H9 (cell line): ENCODE measurements at regions not wholly inside any gene's neighbourhood (a gene's known extent, or its start where the extent isn't known, plus 50 kb on each side); places are given as distances from the start of the nearest gene placed in this dataset.

Experiments
- DNase-seq: peaks from one replicate; pipeline ENCODE4 v3.0.0-alpha.2; 2017
- H2AFZ ChIP-seq: one replicate; pipeline ENCODE4 v1.6.1; 2013; ENCODE audit warnings: mild to moderate bottlenecking, low read length, control low read depth, moderate library complexity
- H2AK5ac ChIP-seq: 2 replicates; pipeline ENCODE4 v1.6.1; 2013; ENCODE audit warnings: low read length, control low read depth, mixed read lengths; ENCODE audit not compliant: insufficient read length
- H2BK120ac ChIP-seq: one replicate; pipeline ENCODE4 v1.6.1; 2013; ENCODE audit warnings: low read depth, mild to moderate bottlenecking, low read length, control low read depth, inconsistent platforms; ENCODE audit not compliant: poor library complexity, severe bottlenecking
- H2BK12ac ChIP-seq: 2 replicates; pipeline ENCODE4 v1.6.1; 2013; ENCODE audit warnings: low read length, control low read depth, mixed read lengths, low read depth; ENCODE audit not compliant: insufficient read length
- H2BK15ac ChIP-seq: 2 replicates; pipeline ENCODE4 v1.6.1; 2013; ENCODE audit warnings: low read depth, low read length, control low read depth
- H2BK20ac ChIP-seq: one replicate; pipeline ENCODE4 v1.6.1; 2013; ENCODE audit warnings: low read depth, mild to moderate bottlenecking, low read length, control low read depth, inconsistent platforms; ENCODE audit not compliant: poor library complexity, severe bottlenecking
- H2BK5ac ChIP-seq: 2 replicates; pipeline ENCODE4 v1.6.1; 2013; ENCODE audit warnings: low read length, control low read depth, mixed read lengths; ENCODE audit not compliant: insufficient read length
- H3K14ac ChIP-seq: 2 replicates; pipeline ENCODE4 v1.6.1; 2013; ENCODE audit warnings: low read length, control low read depth; ENCODE audit not compliant: insufficient read depth
- H3K18ac ChIP-seq: 2 replicates; pipeline ENCODE4 v1.6.1; 2013; ENCODE audit warnings: low read depth, mild to moderate bottlenecking, mixed read lengths, low read length, control low read depth; ENCODE audit not compliant: insufficient read length
- H3K23ac ChIP-seq: 2 replicates; pipeline ENCODE4 v1.6.1; 2013; ENCODE audit warnings: low read length, control low read depth, mixed read lengths, low read depth; ENCODE audit not compliant: insufficient read length
- H3K23me2 ChIP-seq: 2 replicates; pipeline ENCODE4 v1.6.1; 2013; ENCODE audit warnings: low read depth, mild to moderate bottlenecking, mixed read lengths, low read length, control low read depth; ENCODE audit not compliant: insufficient read length, poor library complexity, severe bottlenecking
- H3K27ac ChIP-seq: 2 replicates; pipeline ENCODE4 v1.5.1; 2013; ENCODE audit warnings: low read length, control low read depth, mixed read lengths, low read depth; ENCODE audit not compliant: insufficient read length
- H3K27me3 ChIP-seq: 2 replicates; pipeline ENCODE4 v1.6.1; 2013; ENCODE audit warnings: low read length, control low read depth, inconsistent platforms; ENCODE audit not compliant: insufficient read depth
- H3K4ac ChIP-seq: 2 replicates; pipeline ENCODE4 v1.6.1; 2013; ENCODE audit warnings: low read depth, mild to moderate bottlenecking, control low read depth, inconsistent platforms, low read length, moderate library complexity
- H3K4me1 ChIP-seq: 2 replicates; pipeline ENCODE4 v1.6.1; 2013; ENCODE audit warnings: low read length, control low read depth, inconsistent platforms; ENCODE audit not compliant: insufficient read depth
- H3K4me2 ChIP-seq: 2 replicates; pipeline ENCODE4 v1.6.1; 2013; ENCODE audit warnings: low read length, control low read depth, mixed read lengths; ENCODE audit not compliant: insufficient read length, insufficient read depth
- H3K56ac ChIP-seq: 2 replicates; pipeline ENCODE4 v1.6.1; 2013; ENCODE audit warnings: low read depth, mild to moderate bottlenecking, mixed read lengths, low read length, control low read depth; ENCODE audit not compliant: insufficient read length
- H3K79me1 ChIP-seq: 2 replicates; pipeline ENCODE4 v1.6.1; 2013; ENCODE audit warnings: low read depth, mild to moderate bottlenecking, moderate library complexity, low read length, control low read depth, inconsistent platforms; ENCODE audit not compliant: insufficient read depth, poor library complexity, severe bottlenecking
- H3K79me2 ChIP-seq: 2 replicates; pipeline ENCODE4 v1.6.1; 2013; ENCODE audit warnings: low read length, control low read depth, inconsistent platforms; ENCODE audit not compliant: insufficient read depth
- H3K9ac ChIP-seq: 2 replicates; pipeline ENCODE4 v1.6.1; 2013; ENCODE audit warnings: low read length, control low read depth, mixed read lengths; ENCODE audit not compliant: insufficient read length; ENCODE audit errors: extremely low read depth
- H3K9me3 ChIP-seq: one replicate; pipeline ENCODE4 v1.6.1; 2013; ENCODE audit warnings: low read depth, low read length, inconsistent platforms; ENCODE audit not compliant: control insufficient read depth
- H3T11ph ChIP-seq: one replicate; pipeline ENCODE4 v1.6.1; 2013; ENCODE audit warnings: mild to moderate bottlenecking, low read length, control low read depth, inconsistent platforms
- H4K20me1 ChIP-seq: one replicate; pipeline ENCODE4 v1.6.1; 2013; ENCODE audit not compliant: control insufficient read depth, insufficient read length, insufficient read depth
- H4K5ac ChIP-seq: 2 replicates; pipeline ENCODE4 v1.6.1; 2013; ENCODE audit warnings: low read depth, mild to moderate bottlenecking, mixed read lengths, low read length, control low read depth; ENCODE audit not compliant: insufficient read length
- H4K8ac ChIP-seq: replicated peaks from 2 replicates; pipeline ENCODE4 v1.6.1; 2013; ENCODE audit warnings: low read length, control low read depth, mixed read lengths, low read depth; ENCODE audit not compliant: insufficient read length
- H4K91ac ChIP-seq: 2 replicates; pipeline ENCODE4 v1.6.1; 2013; ENCODE audit warnings: low read depth, mild to moderate bottlenecking, moderate library complexity, mixed read lengths, low read length, control low read depth; ENCODE audit not compliant: insufficient read length
- H3K27ac Mint-ChIP-seq, 3 experiments: 2 replicates in 2 of 3; 3 replicates in 1 of 3; pipeline ENCODE4 v1.8.0; 2020 to 2021; ENCODE audit warnings: mixed read lengths in 3 of 3, mild to moderate bottlenecking in 1 of 3, moderate library complexity in 1 of 3
- H3K27me3 Mint-ChIP-seq: 2 replicates; pipeline ENCODE4 v1.8.0; 2021; ENCODE audit warnings: low read depth, mild to moderate bottlenecking, moderate library complexity, mixed read lengths
- H3K36me3 Mint-ChIP-seq, 3 experiments: 2 replicates in 2 of 3; 3 replicates in 1 of 3; pipeline ENCODE4 v1.8.0; 2020 to 2021; ENCODE audit warnings: low read depth in 3 of 3, mixed read lengths in 3 of 3; ENCODE audit not compliant: insufficient read depth in 1 of 3
- H3K4me1 Mint-ChIP-seq, 2 experiments: 2 replicates each; pipeline ENCODE4 v1.8.0; 2020; ENCODE audit warnings: mixed read lengths in 2 of 2
- H3K4me3 Mint-ChIP-seq, 2 experiments: 2 replicates in 1 of 2; 3 replicates in 1 of 2; pipeline ENCODE4 v1.8.0; 2020 to 2021; ENCODE audit warnings: mild to moderate bottlenecking in 2 of 2, mixed read lengths in 2 of 2, moderate library complexity in 1 of 2
- H3K9me3 Mint-ChIP-seq, 2 experiments: 2 replicates in 1 of 2; 3 replicates in 1 of 2; pipeline ENCODE4 v1.8.0; 2020; ENCODE audit warnings: mild to moderate bottlenecking in 2 of 2, mixed read lengths in 2 of 2, moderate library complexity in 1 of 2
- CTCF ChIP-seq: fragments of 200-600 bp; sonication (generic); conservative IDR thresholded peaks from 3 replicates; pipeline ENCODE4 v1.8.0; 2021; ENCODE audit warnings: antibody characterized with exemption, mild to moderate bottlenecking
- WGBS: extraction: QIAGEN DNeasy Blood & Tissue Kit; methylation state at CpG from one replicate; pipeline ENCODE4 v1.1.7; 2013; ENCODE audit warnings: missing lambda C conversion rate, low lambda C conversion rate, mixed read lengths; ENCODE audit not compliant: insufficient read length; ENCODE audit errors: extremely low coverage; 5-methylcytosine and 5-hydroxymethylcytosine counted together

GRCh38 chrX:121863976-121864375, 816.6 kb downstream of the GLUD2 start:
- Histone ChIP-seq H3K18ac (no peak overlapping the region), H3K56ac (no peak overlapping the region), H3K14ac (no peak overlapping the region), H2BK5ac (no peak overlapping the region), H3K4me2 (no peak overlapping the region), H3K79me2 (no peaks in the 10 kb centered on the region), H2BK15ac (no peak overlapping the region), H3K23ac (no peak overlapping the region), H3K4ac (no peak overlapping the region), H3T11ph (no peak overlapping the region), H3K9ac (no peak overlapping the region), H4K5ac (no peak overlapping the region), H4K91ac (no peak overlapping the region), H3K79me1 (no peaks in the 10 kb centered on the region), H2BK20ac (no peak overlapping the region), H2BK120ac (no peak overlapping the region), H2AFZ (no peak overlapping the region), H3K9me3 (peaks cover 19% of the 10 kb centered on the region), H3K27me3 (no peaks in the 10 kb centered on the region), H4K8ac (no peak overlapping the region), H3K27ac (no peak overlapping the region), H2BK12ac (no peak overlapping the region), H3K4me1 (no peaks in the 10 kb centered on the region), H4K20me1 (no peaks in the 10 kb centered on the region), H2AK5ac (no peak overlapping the region), H3K23me2 (no peaks in the 10 kb centered on the region)
- WGBS, result no CpG with 5 or more reads among the region's 7 CpGs
- no peak for DNase-seq
- H3K4me1 Mint-ChIP-seq, result no peaks in the 10 kb centered on the region
- peaks cover 7 to 53% of the 10 kb centered on the region in 2 experiments for H3K9me3 Mint-ChIP-seq
- H3K4me3 Mint-ChIP-seq, result no peak overlapping the region
- H3K36me3 Mint-ChIP-seq, result no peaks in the 10 kb centered on the region
- H3K27ac Mint-ChIP-seq, result peak overlapping the region in 1 of 3 experiments; percentile 68; a peak in 1 of 7 replicates
- no peaks in the 10 kb centered on the region for H3K27me3 Mint-ChIP-seq
- TF ChIP-seq CTCF, result no peak
